Suprapubic skin (tissue), 3 donors: ENCODE measurements at regions not wholly inside any gene's neighbourhood (a gene's known extent, or its start where the extent isn't known, plus 50 kb on each side); places are given as distances from the start of the nearest gene placed in this dataset.

ENCODE experiments used
- CTCF ChIP-seq, 2 donors: fragments of 200-600 bp in 1 of 2; fragments of 450-650 bp in 1 of 2; sonication (generic) in 1 of 2; IDR thresholded peaks; one replicate each; pipeline ENCODE4 v1.5.1; 2016 to 2019; ENCODE audit warnings: antibody characterized with exemption in 2 of 2, mild to moderate bottlenecking in 1 of 2, moderate library complexity in 1 of 2
- POLR2A ChIP-seq, 2 donors: fragments of 450-650 bp; IDR thresholded peaks; one replicate each; pipeline ENCODE4 v1.6.1; 2017; ENCODE audit warnings: antibody characterized with exemption in 2 of 2, mild to moderate bottlenecking in 2 of 2, moderate library complexity in 2 of 2

GRCh38 chr6:86448398-86448797 is 488.9 kb upstream of the HTR1E start:
- TF ChIP-seq POLR2A (IDR thresholded peaks at IDR 0.05) (no peak), CTCF (IDR thresholded peaks at IDR 0.05) (no peak)
